NCI-H146 treated with DMSO at 0.1 percent for 48 hours (cell line): ENCODE measurements at regions not wholly inside any gene's neighbourhood (a gene's known extent, or its start where the extent isn't known, plus 50 kb on each side); places are given as distances from the start of the nearest gene placed in this dataset.

Experiments used
- DNase-seq: peaks from one replicate; lab custom pipeline; 2025; ENCODE audit not compliant: unreplicated experiment; lab: John Stamatoyannopoulos, UW

- no peak for DNase-seq
These were observed 50.6 kb upstream of the ODC1 start for GRCh38 chr2:10498525-10499274.
